H9 (cell line): ENCODE measurements at regions not wholly inside any gene's neighbourhood (a gene's known extent, or its start where the extent isn't known, plus 50 kb on each side); places are given as distances from the start of the nearest gene placed in this dataset.

Experiments
- DNase-seq: peaks from one replicate; pipeline ENCODE4 v3.0.0-alpha.2; 2017
- H2AFZ ChIP-seq: one replicate; pipeline ENCODE4 v1.6.1; 2013; ENCODE audit warnings: mild to moderate bottlenecking, low read length, control low read depth, moderate library complexity
- H2AK5ac ChIP-seq: 2 replicates; pipeline ENCODE4 v1.6.1; 2013; ENCODE audit warnings: low read length, control low read depth, mixed read lengths; ENCODE audit not compliant: insufficient read length
- H2BK120ac ChIP-seq: one replicate; pipeline ENCODE4 v1.6.1; 2013; ENCODE audit warnings: low read depth, mild to moderate bottlenecking, low read length, control low read depth, inconsistent platforms; ENCODE audit not compliant: poor library complexity, severe bottlenecking
- H2BK12ac ChIP-seq: 2 replicates; pipeline ENCODE4 v1.6.1; 2013; ENCODE audit warnings: low read length, control low read depth, mixed read lengths, low read depth; ENCODE audit not compliant: insufficient read length
- H2BK15ac ChIP-seq: 2 replicates; pipeline ENCODE4 v1.6.1; 2013; ENCODE audit warnings: low read depth, low read length, control low read depth
- H2BK20ac ChIP-seq: one replicate; pipeline ENCODE4 v1.6.1; 2013; ENCODE audit warnings: low read depth, mild to moderate bottlenecking, low read length, control low read depth, inconsistent platforms; ENCODE audit not compliant: poor library complexity, severe bottlenecking
- H2BK5ac ChIP-seq: 2 replicates; pipeline ENCODE4 v1.6.1; 2013; ENCODE audit warnings: low read length, control low read depth, mixed read lengths; ENCODE audit not compliant: insufficient read length
- H3K14ac ChIP-seq: 2 replicates; pipeline ENCODE4 v1.6.1; 2013; ENCODE audit warnings: low read length, control low read depth; ENCODE audit not compliant: insufficient read depth
- H3K18ac ChIP-seq: 2 replicates; pipeline ENCODE4 v1.6.1; 2013; ENCODE audit warnings: low read depth, mild to moderate bottlenecking, mixed read lengths, low read length, control low read depth; ENCODE audit not compliant: insufficient read length
- H3K23ac ChIP-seq: 2 replicates; pipeline ENCODE4 v1.6.1; 2013; ENCODE audit warnings: low read length, control low read depth, mixed read lengths, low read depth; ENCODE audit not compliant: insufficient read length
- H3K23me2 ChIP-seq: 2 replicates; pipeline ENCODE4 v1.6.1; 2013; ENCODE audit warnings: low read depth, mild to moderate bottlenecking, mixed read lengths, low read length, control low read depth; ENCODE audit not compliant: insufficient read length, poor library complexity, severe bottlenecking
- H3K27ac ChIP-seq: 2 replicates; pipeline ENCODE4 v1.5.1; 2013; ENCODE audit warnings: low read length, control low read depth, mixed read lengths, low read depth; ENCODE audit not compliant: insufficient read length
- H3K27me3 ChIP-seq: 2 replicates; pipeline ENCODE4 v1.6.1; 2013; ENCODE audit warnings: low read length, control low read depth, inconsistent platforms; ENCODE audit not compliant: insufficient read depth
- H3K4ac ChIP-seq: 2 replicates; pipeline ENCODE4 v1.6.1; 2013; ENCODE audit warnings: low read depth, mild to moderate bottlenecking, control low read depth, inconsistent platforms, low read length, moderate library complexity
- H3K4me1 ChIP-seq: 2 replicates; pipeline ENCODE4 v1.6.1; 2013; ENCODE audit warnings: low read length, control low read depth, inconsistent platforms; ENCODE audit not compliant: insufficient read depth
- H3K4me2 ChIP-seq: 2 replicates; pipeline ENCODE4 v1.6.1; 2013; ENCODE audit warnings: low read length, control low read depth, mixed read lengths; ENCODE audit not compliant: insufficient read length, insufficient read depth
- H3K56ac ChIP-seq: 2 replicates; pipeline ENCODE4 v1.6.1; 2013; ENCODE audit warnings: low read depth, mild to moderate bottlenecking, mixed read lengths, low read length, control low read depth; ENCODE audit not compliant: insufficient read length
- H3K79me1 ChIP-seq: 2 replicates; pipeline ENCODE4 v1.6.1; 2013; ENCODE audit warnings: low read depth, mild to moderate bottlenecking, moderate library complexity, low read length, control low read depth, inconsistent platforms; ENCODE audit not compliant: insufficient read depth, poor library complexity, severe bottlenecking
- H3K79me2 ChIP-seq: 2 replicates; pipeline ENCODE4 v1.6.1; 2013; ENCODE audit warnings: low read length, control low read depth, inconsistent platforms; ENCODE audit not compliant: insufficient read depth
- H3K9ac ChIP-seq: 2 replicates; pipeline ENCODE4 v1.6.1; 2013; ENCODE audit warnings: low read length, control low read depth, mixed read lengths; ENCODE audit not compliant: insufficient read length; ENCODE audit errors: extremely low read depth
- H3K9me3 ChIP-seq: one replicate; pipeline ENCODE4 v1.6.1; 2013; ENCODE audit warnings: low read depth, low read length, inconsistent platforms; ENCODE audit not compliant: control insufficient read depth
- H3T11ph ChIP-seq: one replicate; pipeline ENCODE4 v1.6.1; 2013; ENCODE audit warnings: mild to moderate bottlenecking, low read length, control low read depth, inconsistent platforms
- H4K20me1 ChIP-seq: one replicate; pipeline ENCODE4 v1.6.1; 2013; ENCODE audit not compliant: control insufficient read depth, insufficient read length, insufficient read depth
- H4K5ac ChIP-seq: 2 replicates; pipeline ENCODE4 v1.6.1; 2013; ENCODE audit warnings: low read depth, mild to moderate bottlenecking, mixed read lengths, low read length, control low read depth; ENCODE audit not compliant: insufficient read length
- H4K8ac ChIP-seq: replicated peaks from 2 replicates; pipeline ENCODE4 v1.6.1; 2013; ENCODE audit warnings: low read length, control low read depth, mixed read lengths, low read depth; ENCODE audit not compliant: insufficient read length
- H4K91ac ChIP-seq: 2 replicates; pipeline ENCODE4 v1.6.1; 2013; ENCODE audit warnings: low read depth, mild to moderate bottlenecking, moderate library complexity, mixed read lengths, low read length, control low read depth; ENCODE audit not compliant: insufficient read length
- H3K27ac Mint-ChIP-seq, 3 experiments: 2 replicates in 2 of 3; 3 replicates in 1 of 3; pipeline ENCODE4 v1.8.0; 2020 to 2021; ENCODE audit warnings: mixed read lengths in 3 of 3, mild to moderate bottlenecking in 1 of 3, moderate library complexity in 1 of 3
- H3K27me3 Mint-ChIP-seq: 2 replicates; pipeline ENCODE4 v1.8.0; 2021; ENCODE audit warnings: low read depth, mild to moderate bottlenecking, moderate library complexity, mixed read lengths
- H3K36me3 Mint-ChIP-seq, 3 experiments: 2 replicates in 2 of 3; 3 replicates in 1 of 3; pipeline ENCODE4 v1.8.0; 2020 to 2021; ENCODE audit warnings: low read depth in 3 of 3, mixed read lengths in 3 of 3; ENCODE audit not compliant: insufficient read depth in 1 of 3
- H3K4me1 Mint-ChIP-seq, 2 experiments: 2 replicates each; pipeline ENCODE4 v1.8.0; 2020; ENCODE audit warnings: mixed read lengths in 2 of 2
- H3K4me3 Mint-ChIP-seq, 2 experiments: 2 replicates in 1 of 2; 3 replicates in 1 of 2; pipeline ENCODE4 v1.8.0; 2020 to 2021; ENCODE audit warnings: mild to moderate bottlenecking in 2 of 2, mixed read lengths in 2 of 2, moderate library complexity in 1 of 2
- H3K9me3 Mint-ChIP-seq, 2 experiments: 2 replicates in 1 of 2; 3 replicates in 1 of 2; pipeline ENCODE4 v1.8.0; 2020; ENCODE audit warnings: mild to moderate bottlenecking in 2 of 2, mixed read lengths in 2 of 2, moderate library complexity in 1 of 2
- WGBS: extraction: QIAGEN DNeasy Blood & Tissue Kit; methylation state at CpG from one replicate; pipeline ENCODE4 v1.1.7; 2013; ENCODE audit warnings: missing lambda C conversion rate, low lambda C conversion rate, mixed read lengths; ENCODE audit not compliant: insufficient read length; ENCODE audit errors: extremely low coverage; 5-methylcytosine and 5-hydroxymethylcytosine counted together
- TF ChIP-seq, protein P1 (sequence below): fragments of 200-600 bp; sonication (generic); conservative IDR thresholded peaks from 3 replicates; pipeline ENCODE4 v1.8.0; 2021; ENCODE audit warnings: antibody characterized with exemption, mild to moderate bottlenecking

DNA sequence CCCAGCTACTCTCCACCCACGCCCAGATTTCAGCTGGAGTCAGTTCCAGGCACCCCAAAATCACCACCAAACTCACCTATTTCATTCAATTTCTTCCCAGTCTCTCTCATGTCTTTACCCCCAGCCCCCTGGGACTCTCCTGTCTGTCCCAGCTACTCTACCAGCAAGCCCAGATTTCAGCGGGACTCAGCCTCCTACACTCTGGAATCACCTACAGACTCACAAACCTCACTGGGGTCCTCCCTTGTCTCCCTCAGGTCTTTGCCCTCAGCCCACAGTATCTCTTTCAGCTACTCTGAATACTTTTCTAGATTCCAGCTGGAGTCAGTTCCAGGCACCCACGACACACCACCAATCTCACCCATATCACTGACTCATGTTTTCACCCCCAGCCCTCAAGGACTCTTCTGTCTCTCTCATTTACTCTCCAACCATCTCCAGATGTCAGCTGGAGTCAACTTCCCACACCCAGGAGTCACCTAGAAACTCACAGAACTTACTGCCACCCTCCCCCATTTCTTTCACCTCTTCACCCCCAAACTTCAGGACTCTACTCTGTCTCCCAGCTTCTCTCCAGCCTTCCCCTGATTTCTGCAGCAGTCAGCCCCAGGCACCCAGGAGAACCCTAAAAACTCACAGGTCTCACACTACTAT is 1529.3 kb upstream of the TPTE start:
- H4K91ac ChIP-seq = no peak overlapping the region
- no peak overlapping the region for H3K14ac ChIP-seq
- H3K27me3 ChIP-seq = no peaks in the 10 kb centered on the region
- TF ChIP-seq, protein P1, sequence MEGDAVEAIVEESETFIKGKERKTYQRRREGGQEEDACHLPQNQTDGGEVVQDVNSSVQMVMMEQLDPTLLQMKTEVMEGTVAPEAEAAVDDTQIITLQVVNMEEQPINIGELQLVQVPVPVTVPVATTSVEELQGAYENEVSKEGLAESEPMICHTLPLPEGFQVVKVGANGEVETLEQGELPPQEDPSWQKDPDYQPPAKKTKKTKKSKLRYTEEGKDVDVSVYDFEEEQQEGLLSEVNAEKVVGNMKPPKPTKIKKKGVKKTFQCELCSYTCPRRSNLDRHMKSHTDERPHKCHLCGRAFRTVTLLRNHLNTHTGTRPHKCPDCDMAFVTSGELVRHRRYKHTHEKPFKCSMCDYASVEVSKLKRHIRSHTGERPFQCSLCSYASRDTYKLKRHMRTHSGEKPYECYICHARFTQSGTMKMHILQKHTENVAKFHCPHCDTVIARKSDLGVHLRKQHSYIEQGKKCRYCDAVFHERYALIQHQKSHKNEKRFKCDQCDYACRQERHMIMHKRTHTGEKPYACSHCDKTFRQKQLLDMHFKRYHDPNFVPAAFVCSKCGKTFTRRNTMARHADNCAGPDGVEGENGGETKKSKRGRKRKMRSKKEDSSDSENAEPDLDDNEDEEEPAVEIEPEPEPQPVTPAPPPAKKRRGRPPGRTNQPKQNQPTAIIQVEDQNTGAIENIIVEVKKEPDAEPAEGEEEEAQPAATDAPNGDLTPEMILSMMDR = no peak
- no peak overlapping the region for H3K23ac ChIP-seq
- H3K4me3 Mint-ChIP-seq = no peak overlapping the region
- H2BK12ac ChIP-seq = no peak overlapping the region
- no peaks in the 10 kb centered on the region for H3K4me1 Mint-ChIP-seq
- no peak overlapping the region for H3K27ac ChIP-seq
- H2BK120ac ChIP-seq = no peak overlapping the region
- peaks cover 41 to 67% (median 47%) of the 10 kb centered on the region in 3 experiments for H3K36me3 Mint-ChIP-seq
- H3K27ac Mint-ChIP-seq = no peak overlapping the region
- H3K23me2 ChIP-seq = peaks cover 4% of the 10 kb centered on the region
- H3K56ac ChIP-seq = no peak overlapping the region
- H2BK15ac ChIP-seq = no peak overlapping the region
- H3K9me3 ChIP-seq = peaks cover 86% of the 10 kb centered on the region
- no peak overlapping the region for H4K8ac ChIP-seq
- no peaks in the 10 kb centered on the region for H3K79me2 ChIP-seq
- H2AK5ac ChIP-seq = no peak overlapping the region
- no peak overlapping the region for H2AFZ ChIP-seq
- no peaks in the 10 kb centered on the region for H3K79me1 ChIP-seq
- no peaks in the 10 kb centered on the region for H3K4me1 ChIP-seq
- H3K9ac ChIP-seq = no peak overlapping the region
- no peak overlapping the region for H2BK5ac ChIP-seq
- H2BK20ac ChIP-seq = no peak overlapping the region
- DNase-seq = no peak
- H3K4ac ChIP-seq = no peak overlapping the region
- WGBS = no CpG with 5 or more reads among the region's 3 CpGs
- no peak overlapping the region for H3T11ph ChIP-seq
- no peak overlapping the region for H3K18ac ChIP-seq
- no peak overlapping the region for H3K4me2 ChIP-seq
- no peaks in the 10 kb centered on the region for H4K20me1 ChIP-seq
- peaks cover 82 to 83% of the 10 kb centered on the region in 2 experiments for H3K9me3 Mint-ChIP-seq
- H4K5ac ChIP-seq = no peak overlapping the region
- peaks cover 11% of the 10 kb centered on the region for H3K27me3 Mint-ChIP-seq
